ENCODE measurements at regions not wholly inside any gene's neighbourhood (a gene's known extent, or its start where the extent isn't known, plus 50 kb on each side); places are given as distances from the start of the nearest gene placed in this dataset.

- Histone ChIP-seq H4K20me1 (ENCODE audit: control insufficient read depth, insufficient read depth, low read depth, low read length) (no peaks in the 10 kb centered on the region), H3K27ac (ENCODE audit: low read depth, low read length) (no peak overlapping the region), H3K4me3 (ENCODE audit: low read length) (no peak overlapping the region), H3K79me2 (ENCODE audit: control insufficient read depth, low read length) (no peaks in the 10 kb centered on the region), H3K9me3 (ENCODE audit: control insufficient read depth, insufficient read depth, low read length) (no peaks in the 10 kb centered on the region), H3F3A (ENCODE audit: control insufficient read depth, insufficient read depth) (no peaks in the 10 kb centered on the region), H3K9me2 (replicated peaks; ENCODE audit: control insufficient read depth, low read length) (no peaks in the 10 kb centered on the region), H3K4me2 (ENCODE audit: low read length) (peak overlapping the region; percentile 21; the same call in 1 of the 2 replicates), H3K27me3 (ENCODE audit: control insufficient read depth, low read length) (peaks cover 38% of the 10 kb centered on the region), H3K36me3 (ENCODE audit: control insufficient read depth, low read length) (no peaks in the 10 kb centered on the region), H3K4me1 (ENCODE audit: control insufficient read depth, low read length) (peaks cover 13% of the 10 kb centered on the region)
- no peak for TF ChIP-seq CTCF (IDR thresholded peaks at IDR 0.05; ENCODE audit: low read depth, low read length, poor library complexity, severe bottlenecking)
- no peak for TF ChIP-seq EZH2phosphoT487 (IDR thresholded peaks at IDR 0.05; ENCODE audit: borderline replicate concordance, low read length)
Observed at GRCh38 chr12:3928538-3929184, 55.5 kb upstream of the PARP11 start.

- no peaks in the 10 kb centered on the region for H3K9me3 ChIP-seq (ENCODE audit: control insufficient read depth, insufficient read depth, low read length)
- no peaks in the 10 kb centered on the region for H3K79me2 ChIP-seq (ENCODE audit: control insufficient read depth, low read length)
- H3K27me3 ChIP-seq (ENCODE audit: control insufficient read depth, low read length), result peaks cover 23% of the 10 kb centered on the region
- H3K4me3 ChIP-seq (ENCODE audit: low read length), result no peak overlapping the region
- no peaks in the 10 kb centered on the region for H4K20me1 ChIP-seq (ENCODE audit: control insufficient read depth, insufficient read depth, low read depth, low read length)
- peaks cover 13% of the 10 kb centered on the region for H3K4me1 ChIP-seq (ENCODE audit: control insufficient read depth, low read length)
- no peak overlapping the region for H3K4me2 ChIP-seq (ENCODE audit: low read length)
- H3K9me2 ChIP-seq (replicated peaks; ENCODE audit: control insufficient read depth, low read length), result no peaks in the 10 kb centered on the region
- no peaks in the 10 kb centered on the region for H3K36me3 ChIP-seq (ENCODE audit: control insufficient read depth, low read length)
- H3F3A ChIP-seq (ENCODE audit: control insufficient read depth, insufficient read depth), result no peaks in the 10 kb centered on the region
- TF ChIP-seq CTCF (IDR thresholded peaks at IDR 0.05; ENCODE audit: low read depth, low read length, poor library complexity, severe bottlenecking) (no peak), EZH2phosphoT487 (IDR thresholded peaks at IDR 0.05; ENCODE audit: borderline replicate concordance, low read length) (no peak)
- no peak overlapping the region for H3K27ac ChIP-seq (ENCODE audit: low read depth, low read length)
Observed at GRCh38 chr12:3925621-3926020, 52.4 kb upstream of the PARP11 start.

GRCh38 chr12:3924761-3925160 lies 51.6 kb upstream of the PARP11 start:
- H3F3A ChIP-seq (ENCODE audit: control insufficient read depth, insufficient read depth), result no peaks in the 10 kb centered on the region
- no peak overlapping the region for H3K4me3 ChIP-seq (ENCODE audit: low read length)
- H3K4me1 ChIP-seq (ENCODE audit: control insufficient read depth, low read length), result peaks cover 13% of the 10 kb centered on the region
- TF ChIP-seq CTCF (IDR thresholded peaks at IDR 0.05; ENCODE audit: low read depth, low read length, poor library complexity, severe bottlenecking) (no peak), EZH2phosphoT487 (IDR thresholded peaks at IDR 0.05; ENCODE audit: borderline replicate concordance, low read length) (no peak)
- H3K9me2 ChIP-seq (replicated peaks; ENCODE audit: control insufficient read depth, low read length), result no peaks in the 10 kb centered on the region
- H4K20me1 ChIP-seq (ENCODE audit: control insufficient read depth, insufficient read depth, low read depth, low read length), result no peaks in the 10 kb centered on the region
- H3K9me3 ChIP-seq (ENCODE audit: control insufficient read depth, insufficient read depth, low read length), result no peaks in the 10 kb centered on the region
- H3K27me3 ChIP-seq (ENCODE audit: control insufficient read depth, low read length), result peaks cover 21% of the 10 kb centered on the region
- no peak overlapping the region for H3K4me2 ChIP-seq (ENCODE audit: low read length)
- H3K36me3 ChIP-seq (ENCODE audit: control insufficient read depth, low read length), result no peaks in the 10 kb centered on the region
- no peak overlapping the region for H3K27ac ChIP-seq (ENCODE audit: low read depth, low read length)
- H3K79me2 ChIP-seq (ENCODE audit: control insufficient read depth, low read length), result no peaks in the 10 kb centered on the region

Data from DOHH2 (cell line).